Activated T-helper 1 cell treated with anti-CD3 and anti-CD28 coated beads, Interleukin-12 subunit alpha, Interleukin-12 subunit beta, Interleukin-2, Interleukin-4 antibody, amounts not matched to agents 30 ng/mL and 10 ng/mL and 1 ng/mL, durations not matched to agents 14 hours and 24 hours and 36 hours (primary cell): ENCODE measurements at regions not wholly inside any gene's neighbourhood (a gene's known extent, or its start where the extent isn't known, plus 50 kb on each side); places are given as distances from the start of the nearest gene placed in this dataset.

Source experiments
- DNase-seq: peaks from one replicate; pipeline ENCODE4 v3.0.0; 2021; ENCODE audit warnings: low spot score
- H3K27ac Mint-ChIP-seq: one replicate; pipeline ENCODE4 v1.8.0; 2021; ENCODE audit warnings: mild to moderate bottlenecking, mixed read lengths
- H3K27me3 Mint-ChIP-seq: one replicate; pipeline ENCODE4 v1.8.0; 2022; ENCODE audit warnings: mild to moderate bottlenecking, moderate library complexity, mixed read lengths; ENCODE audit not compliant: insufficient read depth
- H3K36me3 Mint-ChIP-seq: one replicate; pipeline ENCODE4 v1.8.0; 2021; ENCODE audit warnings: low read depth, mixed read lengths
- H3K4me1 Mint-ChIP-seq: one replicate; pipeline ENCODE4 v1.8.0; 2021; ENCODE audit warnings: low read depth, mixed read lengths
- H3K4me3 Mint-ChIP-seq: one replicate; pipeline ENCODE4 v1.8.0; 2021; ENCODE audit warnings: mild to moderate bottlenecking, moderate library complexity, mixed read lengths
- H3K9me3 Mint-ChIP-seq: one replicate; pipeline ENCODE4 v1.8.0; 2021; ENCODE audit warnings: mixed read lengths
- intact Hi-C: fragments of 100-400 bp; cut with micrococcal nuclease; formaldehyde crosslinking; loops from one replicate; pipeline ENCODE4 v1.15.1; 2024

DNA sequence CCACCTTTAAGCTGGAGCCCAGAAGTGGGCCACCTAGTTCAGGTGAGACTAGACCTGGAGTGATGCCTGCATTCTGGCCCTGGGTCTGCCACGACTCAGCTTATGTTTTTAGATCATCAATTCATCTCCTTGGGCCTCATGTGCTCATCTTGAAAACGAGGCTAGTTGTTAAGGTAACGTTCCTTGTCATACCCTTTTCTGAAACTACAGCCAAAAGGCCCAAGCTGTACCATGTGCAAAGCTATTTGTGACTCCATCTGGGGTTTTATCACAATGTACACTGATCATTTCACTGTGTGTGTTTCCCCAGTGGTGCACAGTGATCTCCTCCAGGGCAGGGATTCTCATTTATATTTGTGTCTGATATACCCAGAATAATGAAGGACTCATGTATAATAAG, 138.4 kb upstream of the COPS8 start:
- H3K27me3 Mint-ChIP-seq, result no peaks in the 10 kb centered on the region
- no peak overlapping the region for H3K4me3 Mint-ChIP-seq
- H3K27ac Mint-ChIP-seq, result no peak overlapping the region
- H3K4me1 Mint-ChIP-seq, result no peaks in the 10 kb centered on the region
- no peak for DNase-seq
- H3K9me3 Mint-ChIP-seq, result no peaks in the 10 kb centered on the region
- intact Hi-C loops, result no loop called here
- no peaks in the 10 kb centered on the region for H3K36me3 Mint-ChIP-seq

DNA sequence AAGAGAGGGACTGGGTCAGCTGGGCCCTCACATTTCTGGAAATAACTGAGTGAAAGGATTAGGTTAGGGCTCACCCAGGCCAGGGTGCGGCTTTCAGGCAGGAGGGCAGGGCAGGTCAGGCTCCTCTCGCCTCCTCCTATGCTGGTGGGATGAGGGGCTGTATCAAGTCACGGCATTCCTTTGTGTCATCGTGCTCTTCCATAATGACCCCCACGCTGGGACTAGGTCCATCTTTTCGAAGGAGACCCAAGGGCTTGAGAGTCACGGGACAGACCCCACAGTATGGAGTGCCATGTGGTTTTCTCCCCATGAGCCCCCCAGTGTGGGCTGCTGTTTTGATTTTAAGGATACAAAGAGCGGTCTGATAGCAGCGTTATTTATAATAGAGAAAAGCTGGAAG, 137.8 kb upstream of the COPS8 start:
- no peak for DNase-seq
- Mint-ChIP-seq H3K4me1 (no peaks in the 10 kb centered on the region), H3K36me3 (no peaks in the 10 kb centered on the region), H3K4me3 (no peak overlapping the region), H3K9me3 (no peaks in the 10 kb centered on the region), H3K27ac (no peak overlapping the region), H3K27me3 (no peaks in the 10 kb centered on the region)
- intact Hi-C loops, result no loop called here

DNA sequence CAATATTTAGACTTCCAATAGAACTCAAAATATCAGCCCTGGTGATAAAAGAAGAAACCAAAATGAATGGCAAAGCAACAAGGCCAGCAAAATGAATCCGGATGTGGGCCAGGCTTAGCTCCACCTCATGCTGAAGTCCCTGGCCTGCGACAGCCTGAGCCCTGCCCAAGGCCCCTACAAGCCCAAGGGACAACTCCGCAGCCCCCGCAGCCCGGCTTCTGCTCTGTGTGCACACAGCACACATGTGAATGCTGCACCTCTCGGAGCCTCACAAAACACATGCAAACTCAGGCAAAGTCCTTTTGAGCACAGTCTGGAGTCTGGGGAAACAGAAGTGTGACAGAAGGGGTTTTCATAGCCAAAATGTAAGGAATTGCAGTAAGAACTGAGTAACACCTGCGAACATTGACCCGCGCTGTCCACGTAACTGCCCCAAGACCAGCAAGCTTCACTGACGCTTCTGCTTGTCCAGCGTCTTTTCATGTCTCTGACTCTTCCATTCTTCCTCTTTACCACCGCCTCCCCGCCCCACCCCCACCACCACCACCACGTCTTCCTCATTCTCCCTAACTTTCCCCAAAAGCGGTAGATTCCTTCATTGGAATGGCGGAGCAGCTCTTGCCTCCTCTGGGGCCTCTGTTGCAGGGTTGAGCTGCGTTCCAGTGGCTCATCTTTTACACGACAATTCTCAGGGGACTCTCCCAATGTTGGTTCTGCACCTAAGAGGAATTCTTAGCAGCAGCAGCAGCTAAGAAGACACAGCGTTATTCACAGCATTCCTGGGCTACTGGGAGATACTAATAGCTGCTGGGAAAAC, 136.4 kb upstream of the COPS8 start:
- H3K27ac Mint-ChIP-seq, result no peak overlapping the region
- intact Hi-C loops, result no loop called here
- H3K36me3 Mint-ChIP-seq, result no peaks in the 10 kb centered on the region
- no peak for DNase-seq
- H3K4me1 Mint-ChIP-seq, result no peaks in the 10 kb centered on the region
- no peak overlapping the region for H3K4me3 Mint-ChIP-seq
- no peaks in the 10 kb centered on the region for H3K9me3 Mint-ChIP-seq
- no peaks in the 10 kb centered on the region for H3K27me3 Mint-ChIP-seq

DNA sequence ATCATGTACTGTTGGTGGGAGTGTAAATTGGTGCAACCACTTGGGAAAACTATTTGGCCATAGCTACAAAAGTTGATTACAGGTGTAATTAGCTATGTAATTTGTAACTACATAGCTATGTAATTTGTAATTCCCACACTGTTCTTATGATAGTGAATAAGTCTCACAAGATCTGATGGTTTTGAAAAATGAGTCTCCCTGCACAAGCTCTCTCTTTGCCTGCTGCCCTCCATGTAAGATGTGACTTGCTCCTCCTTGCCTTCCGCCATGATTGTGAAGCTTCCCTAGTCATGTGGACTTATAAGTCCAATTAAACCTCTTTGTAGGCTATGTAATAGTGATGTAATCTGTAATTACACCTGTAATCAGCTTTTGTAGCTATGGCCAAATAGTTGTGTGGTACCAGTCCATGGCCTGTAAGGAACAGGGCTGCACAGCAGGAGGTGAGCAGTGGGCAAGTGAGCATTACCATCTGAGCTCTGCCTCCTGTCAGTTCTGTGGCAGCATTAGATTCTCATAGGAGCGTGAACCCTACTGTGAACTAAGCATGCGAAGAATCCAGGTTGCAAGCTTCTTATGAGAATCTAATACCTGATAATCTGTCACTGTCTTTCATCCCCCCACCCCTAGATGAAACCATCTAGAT, 133.7 kb upstream of the COPS8 start:
- peaks cover 8% of the 10 kb centered on the region for H3K4me1 Mint-ChIP-seq
- no peak overlapping the region for H3K27ac Mint-ChIP-seq
- DNase-seq, result no peak
- intact Hi-C loops, result no loop called here
- no peak overlapping the region for H3K4me3 Mint-ChIP-seq
- H3K27me3 Mint-ChIP-seq, result no peaks in the 10 kb centered on the region
- H3K36me3 Mint-ChIP-seq, result no peaks in the 10 kb centered on the region
- H3K9me3 Mint-ChIP-seq, result no peaks in the 10 kb centered on the region

DNA sequence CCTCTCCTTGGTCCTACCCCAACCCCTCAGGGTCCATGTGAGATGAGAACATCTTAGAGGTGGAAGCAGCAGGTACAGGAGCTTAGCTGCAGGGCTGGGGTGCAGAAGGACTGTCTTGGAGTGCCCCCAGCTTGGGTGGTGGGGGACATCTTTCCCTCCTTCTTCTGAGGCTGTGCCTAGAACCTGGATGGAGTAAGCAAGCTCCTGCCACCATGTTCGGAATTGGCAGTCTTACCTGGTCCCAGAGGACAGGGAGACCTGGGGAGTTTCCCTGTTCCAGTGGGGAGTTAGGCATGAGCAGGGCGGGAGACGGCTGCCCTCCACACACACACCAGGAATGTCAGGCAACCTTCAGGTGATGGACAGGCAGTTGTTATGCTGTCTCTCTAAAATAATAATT, 131.0 kb upstream of the COPS8 start:
- no peak for DNase-seq
- Mint-ChIP-seq H3K4me3 (no peak overlapping the region), H3K4me1 (peaks cover 9% of the 10 kb centered on the region), H3K27me3 (peaks cover 2% of the 10 kb centered on the region), H3K27ac (no peak overlapping the region), H3K9me3 (no peaks in the 10 kb centered on the region), H3K36me3 (no peaks in the 10 kb centered on the region)
- intact Hi-C loops, result no loop called here

DNA sequence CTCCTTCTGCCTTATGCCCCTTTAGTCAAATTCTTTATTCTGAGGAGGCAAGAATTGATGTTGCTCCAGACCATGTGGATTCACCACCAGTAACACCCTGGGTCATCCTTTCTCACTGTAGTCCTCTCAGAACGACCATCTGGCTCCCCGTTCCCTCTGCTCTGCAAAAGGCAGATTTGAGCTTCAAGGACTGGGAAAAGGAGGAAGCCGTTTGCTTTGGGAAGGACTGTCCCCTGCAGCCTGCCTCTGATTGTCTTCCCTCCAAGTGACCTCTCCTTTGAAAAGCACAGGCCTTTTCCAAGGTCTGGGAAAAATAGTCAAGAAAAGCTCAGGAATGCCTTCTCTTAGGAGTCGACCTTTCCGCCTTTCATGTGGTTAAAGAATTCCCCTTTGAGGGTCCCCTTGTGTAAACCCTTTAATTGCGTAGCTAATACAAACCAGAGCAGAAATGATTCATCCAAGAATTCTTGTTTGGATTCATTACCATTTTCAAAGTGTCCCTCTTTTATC, 130.1 kb upstream of the COPS8 start:
- DNase-seq, result no peak
- Mint-ChIP-seq H3K4me3 (no peak overlapping the region), H3K36me3 (no peaks in the 10 kb centered on the region), H3K27me3 (peaks cover 2% of the 10 kb centered on the region), H3K9me3 (no peaks in the 10 kb centered on the region), H3K27ac (no peak overlapping the region), H3K4me1 (peaks cover 9% of the 10 kb centered on the region)
- intact Hi-C loops, result no loop called here

DNA sequence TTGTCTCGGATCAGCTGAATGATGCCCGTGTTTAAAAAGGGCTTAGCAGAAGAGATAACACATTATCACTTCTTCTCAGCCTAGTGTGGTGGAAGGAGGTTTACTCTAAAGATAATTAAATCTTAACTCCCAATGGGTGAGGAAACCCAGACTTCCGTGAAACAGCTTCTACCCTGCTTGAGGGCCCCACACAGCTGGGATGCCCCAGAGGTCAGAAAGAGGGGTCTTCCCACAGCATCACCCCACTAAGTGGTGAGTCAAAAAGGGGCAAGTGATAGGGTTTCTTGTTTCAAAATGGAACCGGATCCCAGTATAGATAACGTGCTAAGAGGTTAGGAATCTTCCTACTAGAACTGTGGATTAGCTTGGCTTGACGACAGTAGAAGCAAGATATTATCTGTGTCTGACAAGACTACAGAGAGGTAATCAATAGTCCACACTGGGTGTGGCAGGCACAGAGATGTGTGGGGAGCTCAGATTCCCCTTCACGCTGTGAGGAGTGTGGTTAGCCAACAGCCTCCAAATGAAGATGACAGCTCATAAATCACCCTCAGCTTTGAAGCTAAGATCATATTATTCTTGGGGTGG, 129.6 kb upstream of the COPS8 start:
- intact Hi-C loops, result no loop called here
- DNase-seq, result no peak
- H3K4me1 Mint-ChIP-seq, result peaks cover 9% of the 10 kb centered on the region
- H3K4me3 Mint-ChIP-seq, result no peak overlapping the region
- no peaks in the 10 kb centered on the region for H3K36me3 Mint-ChIP-seq
- H3K9me3 Mint-ChIP-seq, result no peaks in the 10 kb centered on the region
- H3K27me3 Mint-ChIP-seq, result peaks cover 2% of the 10 kb centered on the region
- no peak overlapping the region for H3K27ac Mint-ChIP-seq

DNA sequence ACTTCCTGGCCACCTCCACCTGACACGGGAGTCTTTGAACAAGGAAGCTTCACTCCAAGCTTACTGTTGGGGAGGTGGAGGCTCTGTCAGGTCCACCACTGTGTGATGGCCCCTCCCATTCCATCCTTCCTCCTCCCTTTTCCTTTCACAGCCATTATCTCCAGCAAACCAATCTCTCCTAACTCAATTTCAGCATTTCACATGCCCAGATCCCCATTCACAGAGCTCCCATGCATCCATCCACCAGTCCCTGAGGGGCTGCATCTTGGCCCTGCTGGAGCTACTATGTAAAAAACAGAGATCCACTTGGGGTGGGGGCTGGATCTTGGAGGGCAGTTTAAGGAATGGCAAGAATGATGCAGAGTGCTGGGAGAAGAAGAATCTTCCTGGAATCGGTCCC, 129.0 kb upstream of the COPS8 start:
- Mint-ChIP-seq H3K27me3 (peaks cover 2% of the 10 kb centered on the region), H3K27ac (no peak overlapping the region), H3K4me3 (no peak overlapping the region), H3K9me3 (no peaks in the 10 kb centered on the region), H3K4me1 (peaks cover 9% of the 10 kb centered on the region), H3K36me3 (no peaks in the 10 kb centered on the region)
- DNase-seq, result no peak
- intact Hi-C loops, result no loop called here

DNA sequence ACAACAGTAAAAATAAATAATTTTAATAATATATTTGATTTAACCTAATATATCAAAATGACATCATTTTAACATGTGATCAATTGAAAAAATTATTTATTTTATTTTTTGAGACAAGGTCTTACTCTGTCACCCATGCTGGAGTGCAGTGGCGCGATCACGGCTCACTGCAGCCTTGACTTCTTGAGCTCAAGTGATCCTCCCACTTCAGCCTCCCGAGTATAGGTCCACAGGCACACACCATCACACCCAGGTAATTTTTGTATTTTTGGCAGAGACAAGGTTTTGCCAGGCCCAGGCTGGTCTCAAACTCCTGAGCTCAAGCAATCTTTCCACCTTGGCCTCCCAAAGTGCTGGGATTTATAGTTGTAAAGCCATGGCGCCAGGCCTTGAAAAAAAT, 126.7 kb upstream of the COPS8 start:
- no peaks in the 10 kb centered on the region for H3K36me3 Mint-ChIP-seq
- peaks cover 2% of the 10 kb centered on the region for H3K27me3 Mint-ChIP-seq
- no peak overlapping the region for H3K4me3 Mint-ChIP-seq
- no peak overlapping the region for H3K27ac Mint-ChIP-seq
- no peak for DNase-seq
- H3K4me1 Mint-ChIP-seq, result peaks cover 9% of the 10 kb centered on the region
- intact Hi-C loops, result no loop called here
- H3K9me3 Mint-ChIP-seq, result no peaks in the 10 kb centered on the region

DNA sequence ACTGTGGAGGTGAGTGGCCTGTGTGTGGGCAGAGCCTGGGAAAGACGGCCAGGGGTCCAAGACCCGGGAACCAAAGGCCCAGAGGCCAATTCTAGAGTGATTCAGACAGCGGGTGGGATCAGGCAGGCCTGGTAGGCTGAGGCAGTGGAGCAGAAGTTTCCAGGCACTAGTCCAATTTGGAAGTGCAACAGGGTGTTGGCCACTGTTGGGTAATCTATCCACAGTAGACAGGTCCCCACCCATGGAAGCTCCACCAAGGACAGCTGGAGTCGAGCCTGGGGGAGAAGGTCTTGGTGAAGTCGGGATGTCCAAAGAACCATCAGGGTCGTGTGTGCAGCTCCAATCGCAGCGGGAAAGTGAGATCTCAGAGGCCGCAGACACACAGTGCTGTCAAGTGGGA, 125.8 kb upstream of the COPS8 start:
- Mint-ChIP-seq H3K4me3 (no peak overlapping the region), H3K27ac (no peak overlapping the region), H3K27me3 (peaks cover 2% of the 10 kb centered on the region), H3K9me3 (no peaks in the 10 kb centered on the region), H3K4me1 (peaks cover 9% of the 10 kb centered on the region), H3K36me3 (no peaks in the 10 kb centered on the region)
- intact Hi-C loops, result no loop called here
- DNase-seq, result no peak

DNA sequence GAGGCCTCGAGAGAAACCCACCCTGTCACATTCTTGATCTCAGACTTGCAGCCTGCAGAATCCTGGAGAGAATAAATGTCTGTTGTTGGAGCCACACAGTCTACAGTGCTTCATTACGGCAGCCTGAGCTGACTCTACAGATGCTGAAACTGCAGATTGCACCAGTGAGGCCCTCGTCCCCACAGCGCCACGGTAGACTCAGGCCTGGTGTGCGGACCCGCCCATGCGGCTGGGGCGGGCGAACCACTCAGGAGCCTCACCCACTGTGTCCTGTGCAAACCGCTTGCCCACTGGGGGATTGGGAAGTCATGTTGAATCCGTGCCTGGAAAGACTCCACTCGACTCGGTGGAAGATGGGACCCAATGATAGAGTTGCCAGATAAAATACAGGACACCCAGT, 125.2 kb upstream of the COPS8 start:
- peaks cover 2% of the 10 kb centered on the region for H3K27me3 Mint-ChIP-seq
- DNase-seq, result no peak
- H3K4me3 Mint-ChIP-seq, result no peak overlapping the region
- H3K27ac Mint-ChIP-seq, result no peak overlapping the region
- no peaks in the 10 kb centered on the region for H3K36me3 Mint-ChIP-seq
- no peaks in the 10 kb centered on the region for H3K9me3 Mint-ChIP-seq
- peaks cover 9% of the 10 kb centered on the region for H3K4me1 Mint-ChIP-seq
- intact Hi-C loops, result no loop called here

DNA sequence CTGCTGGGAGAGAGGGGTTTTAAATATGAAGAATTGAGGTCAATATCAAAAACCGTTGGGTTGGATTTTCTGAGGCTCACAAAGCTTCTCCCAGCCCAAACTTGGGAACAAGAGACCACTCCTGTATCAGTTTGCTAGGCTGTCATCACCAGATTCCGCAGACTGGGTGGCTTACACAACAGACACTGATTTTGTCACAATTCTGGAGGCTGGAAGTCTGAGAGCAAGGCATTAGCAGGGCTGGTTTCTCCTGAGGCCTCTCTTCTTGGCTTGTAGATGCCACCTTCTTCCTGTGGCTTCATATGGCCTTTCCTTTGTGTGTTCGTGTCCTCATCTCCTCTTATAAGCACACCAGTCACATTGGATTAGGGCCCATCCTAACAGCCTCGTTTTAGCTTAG, 122.9 kb upstream of the COPS8 start:
- Mint-ChIP-seq H3K27me3 (no peaks in the 10 kb centered on the region), H3K9me3 (no peaks in the 10 kb centered on the region), H3K36me3 (no peaks in the 10 kb centered on the region), H3K4me3 (no peak overlapping the region), H3K27ac (no peak overlapping the region), H3K4me1 (peaks cover 8% of the 10 kb centered on the region)
- intact Hi-C loops, result no loop called here
- DNase-seq, result no peak

DNA sequence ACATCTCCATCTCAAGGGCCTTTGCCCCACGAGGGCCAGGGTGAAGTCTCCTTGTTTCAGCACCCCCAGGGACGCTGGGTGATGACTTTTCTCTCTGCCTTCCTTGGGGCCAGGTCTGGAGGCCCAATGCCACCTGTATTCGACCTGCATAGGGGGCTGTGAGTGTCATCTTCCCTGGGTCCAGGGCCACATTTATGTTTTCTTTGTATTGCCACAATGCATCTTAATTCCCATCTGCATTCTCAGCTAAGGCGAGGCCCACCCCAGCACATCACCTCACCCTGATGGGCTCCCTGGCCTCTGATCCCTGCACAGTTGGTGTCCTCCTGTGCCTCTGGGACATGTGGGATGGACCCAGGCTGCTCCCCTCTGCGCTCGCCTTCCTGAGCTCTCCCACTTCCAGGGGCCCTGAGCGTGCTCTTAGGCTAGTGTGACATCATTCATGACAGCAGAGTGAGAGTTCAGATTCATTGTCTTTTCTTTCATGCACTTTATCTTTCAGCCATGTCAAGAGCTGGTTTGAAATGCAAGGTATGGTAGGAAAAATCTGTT, 122.0 kb upstream of the COPS8 start:
- Mint-ChIP-seq H3K9me3 (no peaks in the 10 kb centered on the region), H3K4me1 (peaks cover 12% of the 10 kb centered on the region), H3K27me3 (no peaks in the 10 kb centered on the region), H3K27ac (no peak overlapping the region), H3K4me3 (no peak overlapping the region), H3K36me3 (no peaks in the 10 kb centered on the region)
- intact Hi-C loops, result no loop called here
- no peak for DNase-seq
